A673 (cell line): ENCODE measurements at regions not wholly inside any gene's neighbourhood (a gene's known extent, or its start where the extent isn't known, plus 50 kb on each side); places are given as distances from the start of the nearest gene placed in this dataset.

Source experiments
- BruUV-seq: library from RNA; stranded (reverse); fragments of 400-500 nt; replicated peaks from 2 replicates; lab custom pipeline; 2021; lab: Mats Ljungman, UMichigan
- CTCF ChIA-PET: fragments of 300-600 bp; sonication (Branson Sonifier 250); formaldehyde crosslinking; loops from one replicate; lab custom pipeline; 2022; ENCODE audit warnings: antibody characterized with exemption; lab: Charles Lee
- POLR2A ChIA-PET: fragments of 300-600 bp; sonication (Branson Sonifier 250); formaldehyde crosslinking; loops from one replicate; lab custom pipeline; 2022; ENCODE audit warnings: antibody characterized with exemption; ENCODE audit not compliant: low non-redundant PET; lab: Charles Lee
- DNase-seq: peaks from one replicate; pipeline ENCODE4 v3.0.0-alpha.2; 2015; ENCODE audit warnings: low spot score
- H3K27ac ChIP-seq: fragments of 200-600 bp; sonication (generic); 2 replicates; pipeline ENCODE4 v1.5.1; 2016; ENCODE audit warnings: mixed run types, low read depth, mild to moderate bottlenecking, mixed read lengths, antibody characterized with exemption, low read length; ENCODE audit not compliant: poor library complexity, severe bottlenecking
- H3K27me3 ChIP-seq: fragments of 200-600 bp; sonication (generic); replicated peaks from 2 replicates; pipeline ENCODE4 v1.6.1; 2017; ENCODE audit warnings: mixed run types, low read depth, mild to moderate bottlenecking, mixed read lengths, antibody characterized with exemption, low read length; ENCODE audit not compliant: insufficient read depth, poor library complexity
- H3K36me3 ChIP-seq: fragments of 200-600 bp; sonication (generic); 2 replicates; pipeline ENCODE4 v1.6.1; 2016; ENCODE audit warnings: mixed run types, mild to moderate bottlenecking, mixed read lengths, antibody characterized with exemption, low read length; ENCODE audit not compliant: insufficient read depth, poor library complexity, severe bottlenecking
- H3K4me1 ChIP-seq: fragments of 200-600 bp; sonication (generic); 2 replicates; pipeline ENCODE4 v1.6.1; 2017; ENCODE audit warnings: mixed run types, mild to moderate bottlenecking, mixed read lengths, antibody characterized with exemption, low read length; ENCODE audit not compliant: insufficient read depth, poor library complexity, severe bottlenecking
- H3K4me3 ChIP-seq: fragments of 200-600 bp; sonication (generic); 2 replicates; pipeline ENCODE4 v1.5.1; 2016; ENCODE audit warnings: low read depth, mixed run types, mild to moderate bottlenecking, mixed read lengths, low read length; ENCODE audit not compliant: poor library complexity, severe bottlenecking
- H3K9me3 ChIP-seq: fragments of 200-600 bp; sonication (generic); 2 replicates; pipeline ENCODE4 v1.6.1; 2016; ENCODE audit warnings: mixed run types, low read depth, mild to moderate bottlenecking, mixed read lengths, antibody characterized with exemption, low read length; ENCODE audit not compliant: poor library complexity, severe bottlenecking
- CTCF ChIP-seq: fragments of 300-800, 200-600 bp; sonication (generic); conservative IDR thresholded peaks from 2 replicates; pipeline ENCODE4 v1.5.1; 2017; ENCODE audit warnings: low read depth, mild to moderate bottlenecking, antibody characterized with exemption, low read length, moderate library complexity, mixed read lengths
- EZH2 ChIP-seq: fragments of 200-600 bp; sonication (generic); IDR thresholded peaks from 2 replicates; pipeline ENCODE4 v1.6.1; 2017; ENCODE audit warnings: borderline replicate concordance, low read depth, mild to moderate bottlenecking, mixed read lengths, antibody characterized with exemption, low read length; ENCODE audit not compliant: poor library complexity, severe bottlenecking
- intact Hi-C: fragments of 100-400 bp; cut with micrococcal nuclease; formaldehyde crosslinking; loops from one replicate; pipeline ENCODE4 v1.10.0; 2022; ENCODE audit not compliant: unreplicated experiment

GRCh38 chr22:48025096-48025495 lies 1262.6 kb downstream of the TBC1D22A start:
- BruUV-seq, result no TSS peak
- ChIA-PET CTCF (no interaction called here), POLR2A (no interaction called here)
- Histone ChIP-seq H3K36me3 (no peaks in the 10 kb centered on the region), H3K4me3 (no peak overlapping the region), H3K9me3 (peaks cover 7% of the 10 kb centered on the region), H3K4me1 (no peaks in the 10 kb centered on the region), H3K27me3 (peaks cover 19% of the 10 kb centered on the region), H3K27ac (no peak overlapping the region)
- intact Hi-C loops, result no loop called here
- no peak for DNase-seq
- TF ChIP-seq EZH2, result no peak
- no peak for TF ChIP-seq CTCF

DNA sequence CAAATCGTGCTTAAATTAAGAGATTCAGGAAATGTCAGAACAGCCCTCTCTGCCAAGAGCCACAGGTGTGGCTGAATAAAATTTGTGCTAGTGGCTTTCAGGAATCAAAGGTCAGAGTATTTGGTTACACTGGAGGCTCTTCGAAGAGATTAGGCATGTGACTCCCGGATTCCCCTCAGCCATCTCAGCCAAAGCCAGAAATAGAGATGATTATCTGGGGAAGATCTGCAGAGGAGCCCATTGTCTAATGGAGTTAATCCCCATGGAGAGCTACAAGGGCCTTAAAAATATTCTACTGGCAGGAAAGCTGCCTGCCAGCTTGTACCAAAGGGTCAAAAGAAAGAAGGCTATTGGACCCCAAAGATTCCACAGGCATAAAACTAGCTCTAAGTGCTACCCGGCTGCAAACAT lies 1259.5 kb downstream of the TBC1D22A start:
- H3K36me3 ChIP-seq, result no peaks in the 10 kb centered on the region
- peaks cover 8% of the 10 kb centered on the region for H3K27me3 ChIP-seq
- no peak for TF ChIP-seq EZH2
- TF ChIP-seq CTCF, result no peak
- no peak overlapping the region for H3K4me3 ChIP-seq
- BruUV-seq, result no TSS peak
- H3K4me1 ChIP-seq, result no peaks in the 10 kb centered on the region
- no peak for DNase-seq
- peaks cover 9% of the 10 kb centered on the region for H3K9me3 ChIP-seq
- ChIA-PET POLR2A (no interaction called here), CTCF (interaction anchor here (0.6 kb wide), 1 partner anchor 56 kb away, joined by 3 read pairs; no protein-coding TSS in a partner anchor)
- intact Hi-C loops, result no loop called here
- H3K27ac ChIP-seq, result no peak overlapping the region

DNA sequence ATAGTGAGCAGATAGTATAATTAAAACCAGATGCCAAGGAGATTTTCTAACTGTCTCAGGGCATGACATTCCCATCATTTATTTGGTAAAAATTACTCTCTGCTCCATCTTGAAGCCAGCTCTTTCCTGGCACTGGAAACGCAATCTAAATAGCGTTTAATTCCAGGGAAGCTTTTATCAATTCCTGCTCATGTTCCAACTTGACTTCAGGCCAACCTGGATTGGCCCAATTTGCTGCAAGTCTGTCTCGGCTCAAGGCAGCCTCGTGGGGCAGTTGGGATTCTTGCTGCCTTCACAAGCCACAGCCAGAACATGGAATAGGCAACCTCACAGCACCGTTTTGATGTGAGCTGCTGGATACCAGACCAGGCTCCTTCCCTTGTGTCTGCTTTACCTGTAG lies 1255.9 kb downstream of the TBC1D22A start:
- BruUV-seq, result no TSS peak
- POLR2A ChIA-PET, result no interaction called here
- intact Hi-C loops, result no loop called here

More for the DNA sequence above, 1255.9 kb downstream of the TBC1D22A start:
- Histone ChIP-seq H3K4me3 (no peak overlapping the region), H3K4me1 (no peaks in the 10 kb centered on the region), H3K36me3 (no peaks in the 10 kb centered on the region), H3K27ac (no peak overlapping the region), H3K9me3 (peaks cover 9% of the 10 kb centered on the region), H3K27me3 (peaks cover 16% of the 10 kb centered on the region)
- CTCF ChIA-PET, result no interaction called here
- DNase-seq, result no peak
- TF ChIP-seq CTCF (no peak), EZH2 (no peak)
